ENCODE measurements at regions not wholly inside any gene's neighbourhood (a gene's known extent, or its start where the extent isn't known, plus 50 kb on each side); places are given as distances from the start of the nearest gene placed in this dataset.
"Not testable (repeated sequence)": the region's sequence is repeated elsewhere in the genome, so short reads cannot be mapped to it uniquely, and the experiment has no call there.

DNA sequence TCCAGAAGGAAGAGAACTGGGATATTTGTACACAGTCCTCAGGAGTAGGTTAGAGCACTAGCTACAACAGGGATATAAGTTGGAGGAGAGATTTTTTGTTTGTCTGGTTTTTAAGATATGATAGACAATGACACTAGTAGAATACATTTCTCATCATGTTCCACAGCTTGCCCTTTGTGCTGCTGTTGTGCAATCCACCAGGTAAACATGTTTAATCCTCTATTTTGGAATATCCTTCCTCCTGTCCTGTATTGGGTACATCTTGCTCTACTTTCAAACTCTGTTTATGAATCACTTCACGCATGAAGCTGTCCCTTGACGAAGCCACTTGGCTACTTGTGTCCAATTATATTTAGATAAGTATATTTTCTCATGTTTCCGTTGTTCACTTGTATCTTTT is 153.6 kb upstream of the TENT5A start:
- no peak for DNase-seq (ENCODE audit: low spot score)

GRCh38 chr6:81901551-81901966 is 149.1 kb upstream of the TENT5A start:
- DNase-seq (ENCODE audit: low spot score): no peak

DNA sequence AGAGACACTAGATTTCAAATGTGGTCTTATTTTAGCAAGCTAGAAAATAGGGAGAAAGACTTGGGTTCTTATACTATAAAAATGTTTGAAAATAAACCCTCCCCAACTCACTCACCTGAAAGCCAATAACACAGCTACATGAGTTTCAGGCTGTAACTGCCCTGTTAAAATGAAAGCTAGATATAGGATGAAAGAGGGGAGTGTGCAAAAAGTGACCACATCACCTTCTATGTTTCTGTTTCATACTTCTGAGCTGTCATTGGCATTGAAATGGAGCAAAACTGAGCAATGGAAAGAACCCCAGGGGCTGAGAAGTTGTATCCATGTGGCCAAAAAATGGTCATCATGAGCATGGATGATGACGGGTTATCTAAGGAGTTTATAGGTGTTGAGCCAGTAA is 148.1 kb upstream of the TENT5A start:
- no peak for DNase-seq (ENCODE audit: low spot score)

DNA sequence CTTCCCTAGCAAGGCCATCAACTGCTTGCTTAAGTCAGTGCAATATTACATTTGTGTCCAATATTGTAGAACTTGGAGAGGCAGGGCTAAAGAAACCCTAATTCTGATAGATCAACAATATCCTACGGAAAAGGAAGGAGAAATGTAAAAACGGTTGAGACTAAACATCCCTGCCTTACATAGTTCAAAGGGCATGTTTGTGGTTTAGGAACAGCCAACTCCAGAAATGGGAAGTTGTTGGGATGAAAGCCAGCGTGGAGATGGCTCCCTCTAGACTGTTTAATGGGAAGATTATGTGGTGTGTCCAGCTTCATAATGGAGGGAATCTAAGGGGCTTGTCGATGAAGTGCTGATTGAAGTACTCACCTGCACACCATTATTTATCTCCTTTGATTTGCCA is 145.3 kb upstream of the TENT5A start:
- no peak for DNase-seq (ENCODE audit: low spot score)

DNA sequence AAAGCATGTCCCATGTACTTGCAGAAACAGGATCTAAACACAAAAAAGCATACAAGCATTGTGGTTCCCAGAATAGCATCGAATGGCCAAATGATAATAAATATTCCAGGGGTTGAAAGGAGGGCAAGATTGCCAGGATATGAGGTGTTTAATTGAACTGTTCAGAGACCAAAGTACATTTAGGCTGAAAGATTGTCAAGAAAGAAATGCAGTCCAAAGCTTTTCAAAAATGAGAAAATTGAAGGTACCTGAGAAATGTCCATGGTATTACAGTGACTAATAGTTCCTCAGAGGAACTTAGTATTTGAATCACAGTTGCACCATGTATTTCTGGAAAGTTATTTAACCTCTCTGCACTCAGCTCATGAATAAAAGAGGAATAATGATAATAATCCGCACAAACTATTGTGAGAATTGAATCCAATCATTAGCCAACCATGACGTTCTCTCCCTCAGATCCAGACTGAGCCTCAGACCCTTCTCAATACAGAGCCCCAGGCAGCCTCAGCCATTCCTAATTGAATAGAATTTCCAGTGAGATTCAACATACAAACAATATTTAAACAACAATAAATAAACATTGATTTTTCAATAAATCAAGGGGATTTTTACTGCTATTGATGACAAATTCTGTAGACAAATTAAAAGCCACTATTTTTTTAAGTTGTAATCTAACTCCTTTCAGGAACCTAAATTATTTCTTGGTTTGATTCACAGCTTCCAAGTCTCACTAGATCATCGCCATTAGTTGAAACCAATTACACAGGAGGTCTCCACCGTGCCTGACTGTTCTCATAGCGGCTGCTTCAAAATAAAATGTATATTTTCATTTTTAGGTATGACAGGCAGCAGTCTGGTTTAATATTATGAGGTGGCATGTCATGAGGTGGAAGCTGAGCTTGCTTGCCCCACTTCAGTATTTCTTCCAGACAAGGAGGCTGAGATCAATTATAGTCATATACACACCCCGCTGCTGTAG is 144.3 kb upstream of the TENT5A start:
- DNase-seq (ENCODE audit: low spot score): no peak

DNA sequence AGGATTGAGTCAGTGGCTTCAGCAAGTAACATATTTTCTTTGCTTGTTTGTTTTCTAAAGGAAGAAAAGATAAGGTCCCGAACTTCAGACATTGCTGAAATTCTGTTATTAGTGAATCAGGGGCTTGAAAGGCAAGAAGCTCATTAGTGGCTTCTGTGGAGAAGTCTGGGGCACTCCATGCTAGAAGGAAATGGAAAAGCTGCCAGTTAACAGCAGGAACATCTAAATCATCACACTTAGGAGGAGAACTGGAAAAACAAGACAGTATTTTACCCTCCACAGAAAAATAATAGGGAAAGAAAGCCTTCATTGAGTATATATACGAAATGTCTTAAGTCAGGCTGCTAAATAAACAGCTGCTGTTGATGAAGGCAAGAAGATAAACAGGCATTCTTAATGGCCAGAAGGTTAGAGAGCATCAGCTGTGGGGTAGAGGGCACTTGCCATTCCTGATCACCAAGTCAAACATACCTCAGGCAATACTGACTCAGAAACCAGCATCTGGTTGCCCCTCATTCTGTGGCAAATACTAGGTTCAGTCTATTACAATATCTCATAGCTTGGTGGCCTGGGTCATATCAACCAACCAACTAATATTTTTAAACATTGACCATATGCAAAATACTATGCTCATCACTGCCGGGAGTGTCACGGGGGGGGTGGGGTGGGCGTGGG is 143.2 kb upstream of the TENT5A start:
- DNase-seq (ENCODE audit: low spot score): no peak

DNA sequence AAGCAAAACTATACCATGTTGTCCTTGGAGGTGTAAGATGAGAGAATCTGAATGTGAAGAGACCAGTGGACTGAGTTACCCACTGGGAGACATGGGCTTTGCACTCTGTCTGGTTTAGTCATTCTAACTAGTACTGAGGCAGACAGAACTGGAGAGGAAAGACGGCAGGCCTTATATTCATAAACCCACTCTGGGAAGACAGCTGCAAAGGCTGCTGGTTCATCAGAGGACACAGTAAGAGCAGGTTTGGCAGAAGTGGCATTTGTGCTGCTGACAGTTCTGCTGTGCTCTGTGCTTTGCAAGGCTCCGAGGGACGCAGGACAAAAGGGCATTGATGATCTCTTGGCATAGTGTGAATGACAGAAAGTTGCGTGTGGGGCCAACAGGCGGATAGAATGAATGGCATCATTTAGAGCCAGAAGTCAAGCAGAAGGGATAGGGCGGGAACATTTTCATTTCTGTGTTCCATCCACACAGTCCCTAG is 142.3 kb upstream of the TENT5A start:
- DNase-seq (ENCODE audit: low spot score): peak; percentile 97

- no peak for DNase-seq (ENCODE audit: low spot score)
These were observed 141.8 kb upstream of the TENT5A start for GRCh38 chr6:81894306-81894705.

DNA sequence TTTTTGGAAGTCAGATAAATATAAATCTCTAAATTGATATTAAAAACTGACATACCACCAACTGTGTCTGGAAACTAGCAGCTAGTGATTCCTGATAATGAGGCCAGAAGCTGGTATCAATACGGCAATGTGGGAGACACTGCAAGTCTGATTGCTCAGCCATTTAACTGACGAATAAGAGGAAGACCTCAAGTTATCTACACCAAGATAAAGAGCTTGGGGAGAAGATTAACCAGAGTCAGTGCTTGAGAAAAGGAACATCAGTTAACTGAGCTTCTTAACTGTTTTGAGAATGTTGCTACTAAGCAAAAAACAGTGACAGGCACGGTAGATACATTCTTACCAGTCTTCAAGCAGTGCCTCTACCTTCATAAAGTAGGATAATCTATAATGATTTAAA is 140.4 kb upstream of the TENT5A start:
- no peak for DNase-seq (ENCODE audit: low spot score)

- DNase-seq (ENCODE audit: low spot score): no peak
These were observed 139.4 kb upstream of the TENT5A start for GRCh38 chr6:81891874-81892273.

DNA sequence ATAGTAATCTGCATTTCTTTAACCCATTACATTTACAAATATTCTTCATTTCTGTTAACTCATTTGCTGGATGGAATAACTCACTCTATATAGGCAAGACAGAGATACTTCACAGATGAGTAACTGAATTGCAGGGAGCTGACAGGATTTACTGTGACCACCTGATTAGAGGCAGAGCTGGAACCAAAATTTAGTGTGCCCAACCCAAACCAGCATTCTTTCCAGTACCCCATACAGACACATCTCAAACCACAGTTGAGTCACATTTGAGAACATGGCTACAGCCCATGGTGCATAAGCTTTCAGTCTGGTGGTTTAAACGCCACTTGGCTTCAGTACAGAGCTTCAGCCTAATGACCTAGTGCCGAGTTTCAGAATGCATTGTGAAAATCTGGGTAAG is 138.4 kb upstream of the TENT5A start:
- DNase-seq (ENCODE audit: low spot score): no peak

DNA sequence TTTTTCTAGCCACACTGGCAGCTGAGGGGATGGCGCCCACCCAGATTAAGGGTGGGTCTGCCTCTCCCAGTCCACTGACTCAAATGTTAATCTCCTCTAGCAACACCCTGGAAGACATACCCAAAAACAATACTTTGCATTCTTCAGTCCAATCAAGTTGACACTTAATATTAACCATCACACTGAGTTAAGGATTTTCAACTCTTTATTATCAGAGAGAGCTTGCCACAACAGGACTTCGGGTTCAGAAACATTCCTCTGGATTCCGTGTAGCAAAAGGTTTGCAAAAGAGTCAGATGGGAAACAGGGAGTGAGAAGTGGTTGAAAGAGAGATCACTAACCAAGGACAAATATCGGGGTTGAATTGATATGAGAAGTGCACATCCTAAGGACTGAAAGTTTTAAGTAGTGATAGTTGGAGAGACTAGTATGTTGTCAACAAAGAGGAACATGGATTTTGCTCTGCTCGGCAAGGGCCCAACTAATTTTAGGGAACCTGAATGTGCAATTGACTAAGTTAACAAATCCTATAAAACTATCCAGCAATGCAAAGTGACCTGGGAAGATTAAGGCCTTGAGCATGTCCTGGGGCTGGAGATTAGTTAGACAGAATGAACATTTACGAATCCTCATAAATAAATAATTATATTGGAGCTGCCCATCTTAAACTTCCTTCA is 137.0 kb upstream of the TENT5A start:
- DNase-seq (ENCODE audit: low spot score): no peak

DNA sequence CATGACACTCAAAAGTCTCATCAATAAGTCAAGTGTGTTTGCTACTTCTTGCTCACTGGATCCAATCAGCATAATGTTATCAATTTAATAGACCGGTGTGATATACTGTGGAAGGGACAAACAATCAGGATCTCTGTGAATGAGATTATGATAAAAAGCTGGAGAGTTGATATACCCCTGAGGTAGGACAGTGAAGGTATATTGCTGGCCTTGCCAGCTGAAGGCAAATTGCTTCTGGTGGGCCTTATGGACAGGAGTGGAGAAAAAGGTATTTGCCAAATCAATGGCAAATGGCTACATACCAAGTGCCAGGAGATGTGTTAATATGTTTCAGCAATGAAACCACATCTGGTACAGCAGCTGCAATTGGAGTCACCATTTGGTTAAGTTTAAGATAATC is 134.4 kb upstream of the TENT5A start:
- DNase-seq (ENCODE audit: low spot score): not testable (repeated sequence)

DNA sequence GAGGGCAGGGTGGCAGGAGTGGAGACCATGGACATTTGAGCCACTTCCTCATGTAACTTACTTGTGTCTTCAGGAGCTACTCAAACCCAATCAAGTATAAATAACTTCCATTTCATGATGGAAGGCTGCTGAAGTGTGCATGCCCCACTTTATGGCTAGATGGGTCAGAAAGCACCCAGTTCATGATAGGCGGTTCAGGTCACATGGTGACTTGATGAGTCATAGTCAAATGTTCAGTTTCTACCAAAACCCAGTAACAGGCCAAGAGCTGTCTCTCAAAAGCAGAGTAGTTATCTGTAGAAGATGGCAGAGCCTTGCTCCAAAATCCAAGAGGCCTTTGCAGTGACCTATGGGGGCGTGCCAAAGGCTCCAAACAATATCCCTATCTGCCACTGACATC is 133.7 kb upstream of the TENT5A start:
- DNase-seq (ENCODE audit: low spot score): no peak

DNA sequence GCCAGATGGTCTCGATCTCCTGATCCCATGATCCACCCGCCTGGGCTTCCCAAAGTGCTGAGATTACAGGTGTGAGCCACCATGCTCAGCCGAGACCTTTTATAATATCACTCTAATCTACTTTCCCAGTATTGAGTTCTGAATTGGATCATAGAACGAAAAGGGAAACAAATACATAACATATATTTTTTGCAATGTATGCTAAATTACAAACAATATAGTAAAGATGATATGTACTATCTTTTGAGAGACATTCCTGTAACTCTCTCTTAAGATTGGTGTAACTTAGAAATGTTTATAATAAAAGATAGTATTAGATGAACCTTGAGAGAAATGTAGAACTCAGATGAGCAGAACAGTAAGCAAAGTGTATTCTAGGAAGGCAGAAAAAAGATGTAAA is 129.2 kb upstream of the TENT5A start:
- no peak for DNase-seq (ENCODE audit: low spot score)

- DNase-seq (ENCODE audit: low spot score): no peak
These were observed 126.0 kb upstream of the TENT5A start for GRCh38 chr6:81878479-81878878.

DNA sequence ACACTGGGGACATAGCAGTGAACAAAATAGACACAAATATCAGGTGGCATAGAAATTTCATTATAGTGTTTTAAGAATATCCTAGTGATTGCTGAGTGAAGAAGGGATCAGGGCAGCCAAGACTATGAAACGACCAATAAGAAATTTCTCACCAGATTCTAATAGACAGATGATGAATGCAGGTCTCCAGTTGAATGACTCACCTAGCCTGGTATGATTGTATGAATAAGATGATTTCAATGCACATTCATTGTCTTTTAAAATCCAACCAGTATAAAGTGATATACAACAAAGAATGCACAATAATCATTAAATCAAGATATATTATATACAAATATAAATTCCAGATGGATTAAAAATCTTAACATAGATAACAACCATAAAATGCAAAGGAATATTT is 124.5 kb upstream of the TENT5A start:
- DNase-seq (ENCODE audit: low spot score): no peak

DNA sequence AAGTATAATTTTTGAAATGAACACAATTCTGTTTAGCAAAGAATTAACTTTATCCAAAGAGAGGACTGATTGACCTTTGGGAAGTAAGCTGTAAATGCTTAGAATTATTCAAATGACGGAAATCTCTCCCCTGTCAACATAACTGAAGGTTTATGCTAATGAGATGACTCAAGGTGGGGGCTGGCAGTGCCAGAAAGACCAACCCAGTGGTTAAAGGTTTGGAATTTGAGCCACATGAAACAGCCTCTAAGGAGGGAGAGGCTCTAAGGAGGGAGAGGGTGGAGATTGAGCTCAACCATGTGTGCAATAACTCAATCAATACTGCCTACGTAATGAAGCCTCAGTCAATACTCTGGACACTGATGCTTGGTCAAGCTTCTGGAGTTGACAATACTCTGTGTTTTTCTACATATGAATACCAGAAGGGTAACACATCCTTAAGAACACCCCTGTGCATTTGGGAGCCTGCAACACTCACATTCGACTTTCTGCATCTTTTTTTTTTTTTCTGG is 123.4 kb upstream of the TENT5A start:
- no peak for DNase-seq (ENCODE audit: low spot score)

DNA sequence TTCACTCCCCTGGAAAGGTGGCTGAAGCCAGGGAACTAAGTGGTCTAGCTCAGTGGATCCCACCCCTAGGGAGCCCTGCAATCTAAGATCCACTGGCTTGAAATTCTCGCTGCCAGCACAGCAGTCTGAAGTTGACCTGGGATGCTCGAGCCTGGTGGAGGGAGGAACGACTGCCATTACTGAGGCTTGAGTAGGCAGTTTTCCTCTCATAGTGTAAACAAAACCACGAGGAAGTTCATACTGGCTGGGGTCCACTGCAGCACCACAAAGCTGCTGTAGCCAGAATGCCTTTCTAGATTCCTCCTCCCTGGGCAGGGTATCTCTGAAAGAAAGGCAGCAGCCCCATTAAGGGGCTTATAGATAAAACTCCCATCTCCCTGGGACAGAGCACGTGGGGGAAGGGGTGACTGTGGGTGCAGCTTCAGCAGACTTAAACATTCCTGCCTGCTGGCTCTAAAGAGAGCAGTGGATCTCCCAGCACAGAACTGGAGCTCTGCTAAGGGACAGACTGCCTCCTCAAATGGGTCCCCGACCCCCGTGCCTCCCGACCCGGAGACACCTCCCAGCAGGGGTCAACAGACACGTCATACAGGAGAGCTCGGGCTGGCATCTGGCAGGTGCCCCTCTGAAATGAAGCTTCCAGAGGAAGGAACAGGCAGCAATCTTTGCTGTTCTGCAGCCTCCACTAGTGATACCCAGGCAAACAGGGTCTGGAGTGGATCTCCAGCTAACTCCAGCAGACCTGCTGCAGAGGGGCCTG is 117.4 kb upstream of the TENT5A start:
- not testable (repeated sequence) for DNase-seq (ENCODE audit: low spot score)

DNA sequence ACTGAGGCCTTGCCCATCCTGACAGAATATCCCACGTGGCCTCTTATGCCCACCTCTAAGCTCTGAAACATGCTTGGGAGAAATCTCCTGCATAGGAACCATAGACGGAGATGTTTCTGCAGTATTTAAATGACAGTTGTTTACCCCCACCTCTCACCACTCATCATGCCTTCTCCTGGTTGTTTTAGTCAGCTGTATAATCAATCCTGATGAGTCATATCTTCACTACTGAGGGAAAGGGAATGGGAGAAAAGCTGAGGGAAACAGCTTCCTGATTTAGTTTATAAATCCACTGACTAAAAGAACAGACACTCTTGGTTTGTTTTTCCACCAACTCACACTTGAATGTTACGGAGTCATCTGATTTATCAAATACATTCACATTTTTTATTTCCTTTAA is 113.2 kb upstream of the TENT5A start:
- no peak for DNase-seq (ENCODE audit: low spot score)

DNA sequence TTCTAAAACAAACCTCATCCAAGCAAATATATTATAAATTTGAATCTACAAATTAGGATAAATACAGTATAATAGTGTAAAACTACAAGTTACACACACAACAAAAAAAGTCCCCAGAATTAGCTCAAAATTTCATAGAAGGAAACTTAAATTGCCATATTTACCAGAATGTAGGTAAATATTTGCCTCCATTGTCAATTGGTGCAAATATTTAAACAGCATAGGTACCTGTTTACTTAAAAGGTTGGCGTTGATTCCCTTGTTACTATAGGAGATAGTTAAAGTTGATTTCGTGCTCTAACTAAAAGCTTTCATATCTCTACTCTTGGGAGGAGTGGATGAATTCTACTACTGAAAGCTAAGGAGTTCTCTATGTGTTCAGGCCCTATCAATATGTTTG is 111.6 kb upstream of the TENT5A start:
- DNase-seq (ENCODE audit: low spot score): no peak

DNA sequence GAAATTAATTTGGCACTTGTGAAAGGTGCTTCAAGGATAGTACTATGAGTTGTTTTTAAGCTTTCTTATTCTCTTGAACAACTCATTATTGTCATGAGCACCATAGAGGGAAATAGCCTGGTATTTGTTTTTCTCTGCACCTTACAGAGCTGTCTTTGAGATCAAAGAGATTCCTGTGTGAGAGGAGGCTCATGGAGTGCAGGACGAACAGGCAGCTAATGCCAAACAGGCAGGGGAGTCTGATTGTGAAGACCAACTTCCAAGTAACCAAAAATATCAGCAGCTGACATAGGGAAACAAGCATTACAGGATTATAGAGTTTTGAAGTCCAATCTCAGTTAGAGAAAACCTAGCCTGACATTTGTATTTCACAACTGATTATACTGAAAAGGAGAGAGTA is 110.6 kb upstream of the TENT5A start:
- DNase-seq (ENCODE audit: low spot score): no peak

Data from putamen (tissue), 1 donor.